Erythroblast (primary cell): ENCODE measurements at regions not wholly inside any gene's neighbourhood (a gene's known extent, or its start where the extent isn't known, plus 50 kb on each side); places are given as distances from the start of the nearest gene placed in this dataset.

Experiments
- GATA1 ChIP-seq: IDR thresholded peaks from 2 replicates; pipeline ENCODE4 v1.6.1; 2011; ENCODE audit warnings: low read depth, mild to moderate bottlenecking, control low read depth, low read length, moderate library complexity
- POLR2A ChIP-seq: IDR thresholded peaks from 2 replicates; pipeline ENCODE4 v1.6.1; 2011; ENCODE audit warnings: mild to moderate bottlenecking, low read length

GRCh38 chr2:140027320-140027719 lies 1247.1 kb upstream of the NXPH2 start:
- TF ChIP-seq POLR2A (no peak), GATA1 (no peak)
